ENCODE measurements at regions not wholly inside any gene's neighbourhood (a gene's known extent, or its start where the extent isn't known, plus 50 kb on each side); places are given as distances from the start of the nearest gene placed in this dataset.
"Not testable (repeated sequence)": the region's sequence is repeated elsewhere in the genome, so short reads cannot be mapped to it uniquely, and the experiment has no call there.

DNA sequence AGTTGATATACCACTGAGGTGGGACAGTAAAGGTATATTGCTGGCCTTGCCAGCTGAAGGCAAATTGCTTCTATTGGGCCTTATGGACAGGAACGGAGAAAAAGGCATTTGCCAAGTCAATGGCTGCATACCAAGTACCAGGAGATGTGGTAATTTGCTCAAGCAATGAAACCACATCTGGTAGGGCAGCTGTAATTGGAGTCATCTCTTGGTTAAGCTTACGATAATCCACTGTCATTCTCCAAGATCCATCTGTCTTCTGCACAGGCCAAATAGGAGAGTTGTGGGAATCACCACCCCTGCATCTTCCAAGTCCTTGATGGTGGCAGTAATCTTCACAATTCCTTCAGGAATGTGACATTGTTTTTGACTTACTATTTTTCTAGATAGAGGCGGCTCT is 350.7 kb upstream of the ADAMTS5 start:
- not testable (repeated sequence) for H3K4me2 ChIP-seq (ENCODE audit: low read depth, low read length, poor library complexity, severe bottlenecking); H3K4me3 ChIP-seq (ENCODE audit: low read length); H3K79me2 ChIP-seq (ENCODE audit: low read length); DNase-seq; H3K27me3 ChIP-seq (ENCODE audit: low read length); H3K27ac ChIP-seq (ENCODE audit: low read length); H3K36me3 ChIP-seq (ENCODE audit: insufficient read depth, low read length); H3K4me1 ChIP-seq (ENCODE audit: low read length); H2AFZ ChIP-seq (ENCODE audit: low read length); H4K20me1 ChIP-seq (ENCODE audit: insufficient read depth, low read depth, low read length); H3K9me2 ChIP-seq (replicated peaks; ENCODE audit: insufficient read depth, low read length); H3K9ac ChIP-seq (ENCODE audit: low read length)
- H3K9me3 ChIP-seq (ENCODE audit: low read length) = peaks cover 23% of the 10 kb centered on the region

DNA sequence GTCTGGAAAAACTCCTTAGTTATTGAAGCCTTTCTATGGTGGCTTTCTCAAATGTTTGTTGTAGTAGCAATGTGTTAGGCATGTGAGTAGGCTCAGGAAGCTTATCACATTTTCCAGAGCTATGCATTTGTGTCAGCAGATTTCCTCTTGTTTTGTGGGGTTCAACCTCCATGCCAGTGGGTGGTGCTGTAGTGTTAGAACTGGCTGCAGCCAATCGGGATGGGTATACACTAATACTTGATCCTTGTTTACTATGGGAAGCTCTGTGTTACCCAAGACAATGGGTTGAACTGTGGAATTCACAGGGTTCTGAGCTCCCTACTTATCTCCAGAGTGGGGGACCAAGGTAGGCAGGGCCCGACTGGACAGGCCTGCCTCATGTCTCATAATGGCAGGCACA is 348.5 kb upstream of the ADAMTS5 start:
- H3K79me2 ChIP-seq (ENCODE audit: low read length) = no peaks in the 10 kb centered on the region
- no peak overlapping the region for H2AFZ ChIP-seq (ENCODE audit: low read length)
- H3K4me3 ChIP-seq (ENCODE audit: low read length) = no peak overlapping the region
- no peaks in the 10 kb centered on the region for H3K36me3 ChIP-seq (ENCODE audit: insufficient read depth, low read length)
- H4K20me1 ChIP-seq (ENCODE audit: insufficient read depth, low read depth, low read length) = no peaks in the 10 kb centered on the region
- peaks cover 31% of the 10 kb centered on the region for H3K9me3 ChIP-seq (ENCODE audit: low read length)
- H3K27ac ChIP-seq (ENCODE audit: low read length) = no peak overlapping the region
- DNase-seq = no peak
- no peaks in the 10 kb centered on the region for H3K27me3 ChIP-seq (ENCODE audit: low read length)
- no peaks in the 10 kb centered on the region for H3K4me1 ChIP-seq (ENCODE audit: low read length)
- no peak overlapping the region for H3K4me2 ChIP-seq (ENCODE audit: low read depth, low read length, poor library complexity, severe bottlenecking)
- H3K9ac ChIP-seq (ENCODE audit: low read length) = no peak overlapping the region
- H3K9me2 ChIP-seq (replicated peaks; ENCODE audit: insufficient read depth, low read length) = no peaks in the 10 kb centered on the region

DNA sequence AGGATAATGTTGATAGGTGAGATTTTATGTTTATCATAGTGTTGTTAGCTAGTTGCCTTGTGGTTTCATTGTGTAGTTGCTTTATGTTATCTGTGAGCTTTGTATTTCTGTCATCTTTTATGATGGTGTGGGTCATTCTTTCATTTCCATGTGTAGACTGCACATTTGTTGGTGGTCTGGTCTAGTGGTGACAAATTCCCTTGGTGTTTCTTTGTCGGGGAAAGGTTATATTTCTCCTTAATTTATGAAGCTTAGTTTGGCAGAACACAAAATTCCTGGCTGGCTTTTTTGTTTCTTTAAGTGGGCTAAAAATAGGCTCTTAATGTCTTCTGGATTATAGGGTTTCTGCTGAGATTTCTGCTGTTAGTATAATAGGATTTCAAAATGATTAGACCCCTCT is 347.2 kb upstream of the ADAMTS5 start:
- H3K4me3 ChIP-seq (ENCODE audit: low read length) = no peak overlapping the region
- H3K36me3 ChIP-seq (ENCODE audit: insufficient read depth, low read length) = no peaks in the 10 kb centered on the region
- no peak overlapping the region for H3K9ac ChIP-seq (ENCODE audit: low read length)
- no peaks in the 10 kb centered on the region for H3K9me2 ChIP-seq (replicated peaks; ENCODE audit: insufficient read depth, low read length)
- H3K27ac ChIP-seq (ENCODE audit: low read length) = no peak overlapping the region
- H3K79me2 ChIP-seq (ENCODE audit: low read length) = no peaks in the 10 kb centered on the region
- no peak for DNase-seq
- no peak overlapping the region for H2AFZ ChIP-seq (ENCODE audit: low read length)
- H3K27me3 ChIP-seq (ENCODE audit: low read length) = no peaks in the 10 kb centered on the region
- no peaks in the 10 kb centered on the region for H3K4me1 ChIP-seq (ENCODE audit: low read length)
- H3K9me3 ChIP-seq (ENCODE audit: low read length) = peaks cover 31% of the 10 kb centered on the region
- no peak overlapping the region for H3K4me2 ChIP-seq (ENCODE audit: low read depth, low read length, poor library complexity, severe bottlenecking)
- H4K20me1 ChIP-seq (ENCODE audit: insufficient read depth, low read depth, low read length) = no peaks in the 10 kb centered on the region

DNA sequence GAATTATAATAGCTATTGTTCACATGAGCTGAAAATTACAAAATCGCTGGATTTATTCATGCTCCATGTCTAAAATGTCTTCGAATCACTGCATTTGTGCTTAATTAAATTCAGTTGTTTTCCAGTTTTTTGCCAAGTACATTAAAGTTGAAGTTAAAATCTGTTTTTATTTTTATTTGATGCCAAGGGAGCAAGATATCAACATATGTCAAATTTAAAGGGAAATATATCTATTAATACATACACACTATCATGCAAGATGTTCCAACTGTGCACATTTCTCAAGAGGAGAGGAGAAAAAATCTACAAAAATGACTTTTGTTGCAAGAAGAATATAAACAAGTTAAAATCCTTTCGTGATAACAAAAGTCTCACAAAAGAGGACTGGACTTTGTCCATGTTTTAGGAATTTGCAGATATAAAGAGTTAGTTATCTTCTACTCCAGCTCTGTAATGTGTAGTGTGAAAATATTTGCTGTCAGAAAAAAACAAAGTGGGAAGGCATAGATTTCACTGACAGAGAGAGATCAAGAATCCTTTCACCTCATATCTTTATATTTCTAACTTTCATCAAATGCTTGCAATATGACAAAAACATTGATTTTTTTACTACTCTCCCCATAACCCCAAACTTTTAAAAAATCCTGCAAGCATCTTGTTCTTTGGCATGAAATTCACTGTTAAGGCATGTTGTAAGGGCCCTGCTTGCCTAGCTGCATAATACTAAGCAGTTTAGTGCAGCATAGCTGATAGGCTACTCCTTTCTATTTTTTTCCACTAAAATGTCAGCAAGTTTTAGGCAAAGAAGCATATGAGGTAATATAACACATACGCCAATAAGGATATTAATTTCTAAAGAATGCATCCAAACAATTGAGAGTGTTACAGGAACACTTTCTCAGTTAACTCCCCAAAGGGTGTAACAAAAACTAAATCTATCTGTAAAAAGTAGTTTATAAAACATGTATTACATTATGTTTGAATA is 340.2 kb upstream of the ADAMTS5 start:
- H3K9me2 ChIP-seq (replicated peaks; ENCODE audit: insufficient read depth, low read length) = no peaks in the 10 kb centered on the region
- H3K4me1 ChIP-seq (ENCODE audit: low read length) = no peaks in the 10 kb centered on the region
- H2AFZ ChIP-seq (ENCODE audit: low read length) = no peak overlapping the region
- no peak overlapping the region for H3K27ac ChIP-seq (ENCODE audit: low read length)
- no peak overlapping the region for H3K4me3 ChIP-seq (ENCODE audit: low read length)
- no peak overlapping the region for H3K4me2 ChIP-seq (ENCODE audit: low read depth, low read length, poor library complexity, severe bottlenecking)
- H3K27me3 ChIP-seq (ENCODE audit: low read length) = no peaks in the 10 kb centered on the region
- no peaks in the 10 kb centered on the region for H3K36me3 ChIP-seq (ENCODE audit: insufficient read depth, low read length)
- H4K20me1 ChIP-seq (ENCODE audit: insufficient read depth, low read depth, low read length) = no peaks in the 10 kb centered on the region
- H3K9me3 ChIP-seq (ENCODE audit: low read length) = peaks cover 33% of the 10 kb centered on the region
- H3K79me2 ChIP-seq (ENCODE audit: low read length) = no peaks in the 10 kb centered on the region
- no peak overlapping the region for H3K9ac ChIP-seq (ENCODE audit: low read length)
- no peak for DNase-seq

DNA sequence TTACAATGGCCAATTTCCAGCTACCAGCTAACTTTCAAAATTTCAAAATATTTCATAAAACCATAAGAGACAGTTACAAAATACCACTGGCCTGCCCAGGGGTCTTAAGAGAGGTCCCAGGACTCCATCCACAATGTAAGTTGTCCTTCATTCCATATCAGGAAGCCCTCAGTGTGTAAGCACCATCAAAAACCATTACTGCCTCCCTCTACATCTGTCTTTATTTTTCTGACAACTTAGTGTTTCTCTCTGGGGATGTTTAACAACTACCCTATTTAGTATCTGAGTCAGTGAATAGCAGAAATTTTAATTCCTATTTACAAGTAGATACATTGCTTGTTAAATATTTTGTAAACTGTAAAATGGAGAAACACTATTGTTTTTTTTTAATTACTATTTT is 339.3 kb upstream of the ADAMTS5 start:
- Histone ChIP-seq H3K9me3 (ENCODE audit: low read length) (peaks cover 30% of the 10 kb centered on the region), H3K36me3 (ENCODE audit: insufficient read depth, low read length) (no peaks in the 10 kb centered on the region), H3K9ac (ENCODE audit: low read length) (no peak overlapping the region), H3K9me2 (replicated peaks; ENCODE audit: insufficient read depth, low read length) (no peaks in the 10 kb centered on the region), H3K27ac (ENCODE audit: low read length) (no peak overlapping the region), H4K20me1 (ENCODE audit: insufficient read depth, low read depth, low read length) (no peaks in the 10 kb centered on the region), H2AFZ (ENCODE audit: low read length) (no peak overlapping the region), H3K4me3 (ENCODE audit: low read length) (no peak overlapping the region), H3K4me2 (ENCODE audit: low read depth, low read length, poor library complexity, severe bottlenecking) (no peak overlapping the region), H3K4me1 (ENCODE audit: low read length) (no peaks in the 10 kb centered on the region), H3K27me3 (ENCODE audit: low read length) (no peaks in the 10 kb centered on the region), H3K79me2 (ENCODE audit: low read length) (no peaks in the 10 kb centered on the region)
- no peak for DNase-seq

DNA sequence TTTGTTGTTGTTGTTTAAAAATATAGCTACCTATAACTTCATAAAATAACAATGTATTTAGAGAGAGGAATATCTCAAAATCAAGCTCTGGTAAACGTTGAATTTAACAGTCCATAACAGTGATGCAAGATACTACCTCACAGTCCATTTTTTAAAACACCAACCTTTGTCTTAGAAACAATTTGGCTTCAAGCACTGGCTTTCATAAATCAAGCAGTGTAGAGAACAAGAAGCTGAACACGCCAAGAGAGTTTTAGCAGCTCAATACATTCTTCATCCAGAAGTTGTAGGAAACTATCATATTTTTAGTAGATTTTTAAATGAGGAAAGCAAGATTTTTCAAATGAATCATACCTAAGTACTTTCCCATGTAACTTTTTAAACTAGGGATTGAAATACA is 334.3 kb upstream of the ADAMTS5 start:
- H3K27ac ChIP-seq (ENCODE audit: low read length) = no peak overlapping the region
- no peaks in the 10 kb centered on the region for H3K4me1 ChIP-seq (ENCODE audit: low read length)
- no peaks in the 10 kb centered on the region for H3K9me2 ChIP-seq (replicated peaks; ENCODE audit: insufficient read depth, low read length)
- H3K79me2 ChIP-seq (ENCODE audit: low read length) = no peaks in the 10 kb centered on the region
- no peaks in the 10 kb centered on the region for H4K20me1 ChIP-seq (ENCODE audit: insufficient read depth, low read depth, low read length)
- no peak overlapping the region for H3K4me2 ChIP-seq (ENCODE audit: low read depth, low read length, poor library complexity, severe bottlenecking)
- H3K27me3 ChIP-seq (ENCODE audit: low read length) = no peaks in the 10 kb centered on the region
- no peak for DNase-seq
- H2AFZ ChIP-seq (ENCODE audit: low read length) = no peak overlapping the region
- no peak overlapping the region for H3K9ac ChIP-seq (ENCODE audit: low read length)
- peaks cover 32% of the 10 kb centered on the region for H3K9me3 ChIP-seq (ENCODE audit: low read length)
- H3K4me3 ChIP-seq (ENCODE audit: low read length) = no peak overlapping the region
- no peaks in the 10 kb centered on the region for H3K36me3 ChIP-seq (ENCODE audit: insufficient read depth, low read length)

DNA sequence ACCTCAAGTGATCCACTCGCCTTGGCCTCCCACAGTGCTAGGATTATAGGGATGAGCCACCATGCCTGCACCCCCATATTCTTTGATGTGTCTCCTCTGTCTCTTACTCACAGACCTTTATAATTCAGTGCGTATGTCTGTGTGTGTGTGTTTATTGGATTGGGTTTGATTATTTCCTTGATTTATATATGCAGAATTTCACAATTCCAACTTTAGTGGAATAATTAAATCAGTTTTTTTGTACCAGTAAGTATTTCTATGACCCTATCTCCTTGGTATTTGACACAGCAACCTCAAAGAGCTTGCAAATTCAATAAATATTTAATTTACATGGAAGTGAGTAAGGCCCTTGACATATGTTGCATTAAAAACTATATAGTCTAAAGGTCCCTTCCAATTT is 333.9 kb upstream of the ADAMTS5 start:
- no peaks in the 10 kb centered on the region for H3K36me3 ChIP-seq (ENCODE audit: insufficient read depth, low read length)
- no peaks in the 10 kb centered on the region for H4K20me1 ChIP-seq (ENCODE audit: insufficient read depth, low read depth, low read length)
- H3K9ac ChIP-seq (ENCODE audit: low read length) = no peak overlapping the region
- H3K4me3 ChIP-seq (ENCODE audit: low read length) = no peak overlapping the region
- H3K9me2 ChIP-seq (replicated peaks; ENCODE audit: insufficient read depth, low read length) = no peaks in the 10 kb centered on the region
- H3K9me3 ChIP-seq (ENCODE audit: low read length) = peaks cover 36% of the 10 kb centered on the region
- H3K27me3 ChIP-seq (ENCODE audit: low read length) = no peaks in the 10 kb centered on the region
- H3K79me2 ChIP-seq (ENCODE audit: low read length) = no peaks in the 10 kb centered on the region
- H3K27ac ChIP-seq (ENCODE audit: low read length) = no peak overlapping the region
- no peaks in the 10 kb centered on the region for H3K4me1 ChIP-seq (ENCODE audit: low read length)
- no peak for DNase-seq
- no peak overlapping the region for H2AFZ ChIP-seq (ENCODE audit: low read length)
- no peak overlapping the region for H3K4me2 ChIP-seq (ENCODE audit: low read depth, low read length, poor library complexity, severe bottlenecking)

DNA sequence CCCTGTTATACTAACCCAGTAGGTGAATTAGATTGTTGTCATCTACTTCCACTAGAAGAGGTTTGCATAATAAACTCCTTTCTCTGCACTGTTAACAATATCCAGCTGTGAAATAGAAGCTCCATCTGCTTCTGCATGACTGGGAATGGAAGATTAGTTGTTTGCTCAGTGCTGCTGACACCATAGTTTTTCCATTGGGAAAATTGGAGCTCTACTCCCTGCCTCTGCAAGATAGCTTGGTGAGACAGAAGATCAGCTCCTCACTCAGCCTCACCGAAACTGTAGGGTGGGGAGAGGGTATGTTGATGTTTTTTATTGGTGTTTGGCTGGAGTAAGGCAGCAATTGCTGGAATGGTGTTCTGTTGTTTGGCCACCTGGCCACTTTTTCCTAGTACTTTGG is 331.6 kb upstream of the ADAMTS5 start:
- no peak overlapping the region for H3K27ac ChIP-seq (ENCODE audit: low read length)
- no peaks in the 10 kb centered on the region for H4K20me1 ChIP-seq (ENCODE audit: insufficient read depth, low read depth, low read length)
- no peaks in the 10 kb centered on the region for H3K9me2 ChIP-seq (replicated peaks; ENCODE audit: insufficient read depth, low read length)
- H3K79me2 ChIP-seq (ENCODE audit: low read length) = no peaks in the 10 kb centered on the region
- H3K4me3 ChIP-seq (ENCODE audit: low read length) = no peak overlapping the region
- no peak overlapping the region for H3K9ac ChIP-seq (ENCODE audit: low read length)
- no peaks in the 10 kb centered on the region for H3K36me3 ChIP-seq (ENCODE audit: insufficient read depth, low read length)
- no peaks in the 10 kb centered on the region for H3K4me1 ChIP-seq (ENCODE audit: low read length)
- H3K9me3 ChIP-seq (ENCODE audit: low read length) = peaks cover 41% of the 10 kb centered on the region
- no peak overlapping the region for H3K4me2 ChIP-seq (ENCODE audit: low read depth, low read length, poor library complexity, severe bottlenecking)
- no peak for DNase-seq
- H2AFZ ChIP-seq (ENCODE audit: low read length) = no peak overlapping the region
- no peaks in the 10 kb centered on the region for H3K27me3 ChIP-seq (ENCODE audit: low read length)
